HG02759 (cell line): ENCODE measurements at regions not wholly inside any gene's neighbourhood (a gene's known extent, or its start where the extent isn't known, plus 50 kb on each side); places are given as distances from the start of the nearest gene placed in this dataset.
"Not testable (repeated sequence)": the region's sequence is repeated elsewhere in the genome, so short reads cannot be mapped to it uniquely, and the experiment has no call there.

Experiments
- ATAC-seq: cut with Tn5 transposase; IDR thresholded peaks from one replicate; pipeline ENCODE4 v1.9.1; 2021; ENCODE audit warnings: mild to moderate bottlenecking, moderate library complexity; ENCODE audit not compliant: unreplicated experiment

- no peak for ATAC-seq
Measured at GRCh38 chr5:148880197-148880596, 53.8 kb downstream of the ADRB2 start.

- ATAC-seq: no peak
Measured at GRCh38 chr5:148880696-148881095, 54.3 kb downstream of the ADRB2 start.

- ATAC-seq: no peak
Measured at GRCh38 chr5:148882332-148882731, 55.9 kb downstream of the ADRB2 start.

GRCh38 chr5:148884339-148885020 lies 58.1 kb downstream of the ADRB2 start:
- ATAC-seq: no peak

- no peak for ATAC-seq
Measured at GRCh38 chr5:148887123-148887881, 60.9 kb downstream of the ADRB2 start.

GRCh38 chr5:148889936-148890335 lies 63.5 kb downstream of the ADRB2 start:
- ATAC-seq: not testable (repeated sequence)

- ATAC-seq: not testable (repeated sequence)
Measured at GRCh38 chr5:148895441-148895840, 69.0 kb downstream of the ADRB2 start.

- no peak for ATAC-seq
Measured at GRCh38 chr5:148897842-148898241, 71.4 kb downstream of the ADRB2 start.

GRCh38 chr5:148898413-148899075 lies 72.1 kb downstream of the ADRB2 start:
- no peak for ATAC-seq

- ATAC-seq: no peak
Measured at GRCh38 chr5:148899993-148900392, 73.6 kb downstream of the ADRB2 start.

- ATAC-seq: no peak
Measured at GRCh38 chr5:148902478-148902877, 76.1 kb downstream of the ADRB2 start.

GRCh38 chr5:148903587-148903986 lies 77.2 kb downstream of the ADRB2 start:
- no peak for ATAC-seq

GRCh38 chr5:148904440-148904839 lies 78.0 kb downstream of the ADRB2 start:
- no peak for ATAC-seq

GRCh38 chr5:148905541-148905940 lies 79.1 kb downstream of the ADRB2 start:
- no peak for ATAC-seq

GRCh38 chr5:148906968-148907367 lies 80.6 kb downstream of the ADRB2 start:
- no peak for ATAC-seq

GRCh38 chr5:148909040-148909439 lies 82.6 kb downstream of the ADRB2 start:
- no peak for ATAC-seq

GRCh38 chr5:148909766-148910165 lies 83.4 kb downstream of the ADRB2 start:
- no peak for ATAC-seq

- ATAC-seq: no peak
Measured at GRCh38 chr5:148910216-148910615, 83.8 kb downstream of the ADRB2 start.

GRCh38 chr5:148910686-148911361 lies 84.4 kb downstream of the ADRB2 start:
- no peak for ATAC-seq

GRCh38 chr5:148911386-148911785 lies 85.0 kb downstream of the ADRB2 start:
- no peak for ATAC-seq

- ATAC-seq: no peak
Measured at GRCh38 chr5:148912146-148912545, 85.7 kb downstream of the ADRB2 start.
